MM.1S (cell line): ENCODE measurements at regions not wholly inside any gene's neighbourhood (a gene's known extent, or its start where the extent isn't known, plus 50 kb on each side); places are given as distances from the start of the nearest gene placed in this dataset.

Experiments
- CTCF ChIP-seq: fragments of 300-600 bp; sonication (generic); IDR thresholded peaks from 2 replicates; pipeline ENCODE4 v1.5.1; 2016; ENCODE audit warnings: antibody characterized with exemption, low read length, mixed read lengths
- EZH2 ChIP-seq: fragments of 300-600 bp; sonication (generic); optimal IDR thresholded peaks from 2 replicates; pipeline ENCODE3; 2017; ENCODE audit warnings: low read depth, mild to moderate bottlenecking, antibody characterized with exemption, low read length, mixed read lengths

- TF ChIP-seq CTCF (no peak), EZH2 (no peak)
Observed at GRCh38 chr2:242004902-242005230, 135.3 kb downstream of the RTP5 start.
